Activated CD4-positive, alpha-beta T cell treated with anti-CD3 and anti-CD28 coated beads, Interleukin-2, amount 10 ng/mL, durations not matched to agents 7 days and 5 days (primary cell): ENCODE measurements at regions not wholly inside any gene's neighbourhood (a gene's known extent, or its start where the extent isn't known, plus 50 kb on each side); places are given as distances from the start of the nearest gene placed in this dataset.

Experiments
- CTCF ChIA-PET: fragments of 350-600 bp; sonication (Branson Sonifier 250); formaldehyde crosslinking; loops from one replicate; lab custom pipeline; 2021; ENCODE audit warnings: antibody characterized with exemption; lab: Charles Lee
- POLR2A ChIA-PET: fragments of 350-600 bp; sonication (Branson Sonifier 250); formaldehyde crosslinking; loops from one replicate; lab custom pipeline; 2021; ENCODE audit warnings: antibody characterized with exemption; lab: Charles Lee
- DNase-seq: peaks from one replicate; pipeline ENCODE4 v3.0.0-alpha.2; 2020
- H3K27ac Mint-ChIP-seq: one replicate; pipeline ENCODE4 v1.8.0; 2021; ENCODE audit warnings: mild to moderate bottlenecking, moderate library complexity, mixed read lengths
- H3K27me3 Mint-ChIP-seq: one replicate; pipeline ENCODE4 v1.8.0; 2021; ENCODE audit warnings: mixed read lengths
- H3K36me3 Mint-ChIP-seq: one replicate; pipeline ENCODE4 v1.8.0; 2021; ENCODE audit warnings: low read depth, mixed read lengths
- H3K4me1 Mint-ChIP-seq: one replicate; pipeline ENCODE4 v1.8.0; 2021; ENCODE audit warnings: mixed read lengths
- H3K4me3 Mint-ChIP-seq: one replicate; pipeline ENCODE4 v1.8.0; 2021; ENCODE audit warnings: mild to moderate bottlenecking, moderate library complexity, mixed read lengths
- H3K9me3 Mint-ChIP-seq: one replicate; pipeline ENCODE4 v1.8.0; 2021; ENCODE audit warnings: mixed read lengths

DNA sequence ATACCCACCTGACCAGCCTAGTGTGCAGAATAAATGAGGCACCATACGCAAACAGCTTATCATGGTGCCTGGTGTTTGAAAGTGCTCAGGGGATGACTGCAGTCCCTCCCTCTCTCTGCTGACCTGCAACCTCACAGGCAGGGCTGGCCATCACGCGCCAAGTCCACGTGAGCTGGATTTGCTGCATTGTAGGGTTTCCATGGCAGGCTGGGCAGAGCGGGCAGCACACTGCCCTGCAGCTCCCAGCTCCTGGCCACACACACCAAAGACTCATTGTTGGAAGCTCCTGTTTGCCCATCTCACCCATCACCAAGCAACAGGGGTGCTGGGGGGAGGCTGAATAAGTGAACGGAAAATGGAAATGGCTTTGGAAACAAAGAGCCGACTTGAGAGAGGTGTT is 81.8 kb downstream of the IRX3 start:
- H3K36me3 Mint-ChIP-seq = no peaks in the 10 kb centered on the region
- H3K27ac Mint-ChIP-seq = no peak overlapping the region
- ChIA-PET POLR2A (no interaction called here), CTCF (no interaction called here)
- no peaks in the 10 kb centered on the region for H3K9me3 Mint-ChIP-seq
- no peak overlapping the region for H3K4me3 Mint-ChIP-seq
- H3K4me1 Mint-ChIP-seq = no peaks in the 10 kb centered on the region
- no peaks in the 10 kb centered on the region for H3K27me3 Mint-ChIP-seq
- DNase-seq = no peak

DNA sequence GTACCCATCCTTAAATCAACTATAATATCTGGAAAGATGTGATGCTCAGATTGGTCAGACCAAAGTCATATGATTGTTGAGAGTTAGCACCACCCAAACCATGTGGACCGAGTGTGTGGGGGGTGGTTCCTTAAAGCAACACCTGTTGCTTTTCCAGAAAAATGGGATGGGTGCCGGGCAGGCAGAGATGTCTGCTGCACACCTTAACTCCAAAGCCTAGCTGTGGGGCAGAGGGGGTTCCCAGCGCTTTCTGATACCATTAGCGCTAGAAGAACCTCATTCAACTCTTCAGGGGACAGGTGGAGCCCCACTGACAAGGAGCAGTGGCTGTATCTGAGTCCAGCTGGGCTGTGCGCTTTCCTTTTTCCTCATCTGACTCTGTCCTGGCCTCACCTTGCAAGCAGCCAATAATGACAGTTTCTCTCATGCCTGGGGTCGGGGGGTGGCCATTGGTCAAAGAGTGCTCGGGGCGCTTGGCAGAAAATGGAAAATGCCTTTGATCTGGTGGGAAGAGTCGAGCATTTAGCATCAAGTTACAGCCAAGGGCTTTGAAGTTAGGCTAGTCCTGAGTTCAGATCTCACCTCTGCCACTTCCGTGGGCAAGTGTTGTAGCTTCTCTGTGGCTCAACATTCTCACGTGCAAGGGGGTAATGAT is 82.6 kb downstream of the IRX3 start:
- H3K36me3 Mint-ChIP-seq = no peaks in the 10 kb centered on the region
- no peaks in the 10 kb centered on the region for H3K9me3 Mint-ChIP-seq
- no peak overlapping the region for H3K27ac Mint-ChIP-seq
- ChIA-PET POLR2A (no interaction called here), CTCF (no interaction called here)
- H3K27me3 Mint-ChIP-seq = no peaks in the 10 kb centered on the region
- H3K4me1 Mint-ChIP-seq = no peaks in the 10 kb centered on the region
- H3K4me3 Mint-ChIP-seq = no peak overlapping the region
- DNase-seq = no peak

DNA sequence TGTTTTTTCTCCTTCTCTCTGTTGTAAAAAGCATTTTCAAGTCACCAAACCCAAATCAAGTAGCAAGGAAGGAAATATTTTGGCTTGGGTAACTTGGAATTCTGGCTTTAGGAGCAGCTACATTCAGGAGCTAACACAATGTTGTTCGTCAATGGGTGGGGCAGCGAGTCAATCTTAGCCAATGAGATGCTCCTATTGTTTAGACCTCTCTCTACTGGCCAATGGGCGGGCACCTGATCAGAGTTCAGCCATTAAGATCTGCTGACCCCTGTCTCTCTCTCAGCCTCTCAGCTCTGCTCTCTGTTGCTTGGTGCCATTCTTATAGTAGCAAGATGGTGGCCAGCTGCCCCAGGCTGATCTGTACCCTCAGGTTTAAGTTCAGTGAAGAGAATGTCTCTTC is 83.2 kb downstream of the IRX3 start:
- Mint-ChIP-seq H3K4me3 (no peak overlapping the region), H3K36me3 (no peaks in the 10 kb centered on the region), H3K9me3 (no peaks in the 10 kb centered on the region), H3K4me1 (no peaks in the 10 kb centered on the region), H3K27me3 (no peaks in the 10 kb centered on the region), H3K27ac (no peak overlapping the region)
- POLR2A ChIA-PET = no interaction called here
- CTCF ChIA-PET = no interaction called here
- DNase-seq = no peak
